B cell (primary cell): ENCODE measurements at regions not wholly inside any gene's neighbourhood (a gene's known extent, or its start where the extent isn't known, plus 50 kb on each side); places are given as distances from the start of the nearest gene placed in this dataset.

Experiments used
- ATAC-seq: fragments of 200-7000 bp; cut with Tn5 transposase; one replicate; pipeline ENCODE4 v1.10.0; 2021; ENCODE audit warnings: low read depth, mild to moderate bottlenecking, moderate number of reproducible peaks, moderate library complexity
- CTCF ChIA-PET: fragments of 350-600 bp; sonication (Branson Sonifier 250); formaldehyde crosslinking; loops from one replicate; lab custom pipeline; 2021; ENCODE audit warnings: antibody characterized with exemption, inconsistent platforms; lab: Charles Lee
- POLR2A ChIA-PET: fragments of 350-600 bp; sonication (Branson Sonifier 250); formaldehyde crosslinking; loops from one replicate; lab custom pipeline; 2021; ENCODE audit warnings: antibody characterized with exemption; lab: Charles Lee
- DNase-seq: peaks from one replicate; pipeline ENCODE4 v3.0.0; 2013
- H2AFZ ChIP-seq: 2 replicates; pipeline ENCODE4 v1.6.1; 2012; ENCODE audit warnings: mild to moderate bottlenecking, low read depth, low read length; ENCODE audit not compliant: insufficient read depth, poor library complexity, severe bottlenecking
- H3K27ac ChIP-seq, 2 donors: 1 replicate in 1 of 2; 2 replicates in 1 of 2; pipeline ENCODE4 v1.5.1; 2012 to 2013; ENCODE audit warnings: low read length in 2 of 2, mild to moderate bottlenecking in 2 of 2, moderate library complexity in 1 of 2
- H3K27me3 ChIP-seq, 4 experiments: fragments of 200-600 bp in 1 of 4; sonication (generic) in 1 of 4; replicated peaks in 1 of 4; 1 replicate in 2 of 4; 2 replicates in 2 of 4; pipeline versions ENCODE4 v1.6.1 to v1.7.0; 2013 to 2016; ENCODE audit warnings: low read length in 3 of 4, mild to moderate bottlenecking in 2 of 4, mixed read lengths in 1 of 4, moderate library complexity in 1 of 4; ENCODE audit not compliant: insufficient read depth in 4 of 4, control insufficient read depth in 3 of 4; ENCODE audit errors: control extremely low read depth in 1 of 4
- H3K36me3 ChIP-seq, 2 experiments: replicated peaks in 1 of 2; 1 replicate in 1 of 2; 2 replicates in 1 of 2; pipeline versions ENCODE4 v1.6.1 to v1.7.1; 2013; ENCODE audit warnings: low read length in 1 of 2; ENCODE audit not compliant: insufficient read depth in 2 of 2, control insufficient read depth in 1 of 2; ENCODE audit errors: control extremely low read depth in 1 of 2, extremely low read depth in 1 of 2
- H3K4me1 ChIP-seq, 2 donors: fragments of 200-600 bp in 1 of 2; sonication (generic) in 1 of 2; 1 replicate in 1 of 2; 2 replicates in 1 of 2; pipeline versions ENCODE4 v1.5.1 to v1.6.1; 2013 to 2017; ENCODE audit warnings: low read length in 2 of 2; ENCODE audit not compliant: control insufficient read depth in 2 of 2, insufficient read depth in 2 of 2
- H3K4me2 ChIP-seq: replicated peaks from 2 replicates; pipeline ENCODE3; 2012; ENCODE audit warnings: mild to moderate bottlenecking, low read depth, low read length; ENCODE audit not compliant: poor library complexity, severe bottlenecking
- H3K4me3 ChIP-seq, 5 experiments: fragments of 200-600 bp in 1 of 5; sonication (generic) in 1 of 5; 1 replicate in 3 of 5; 2 replicates in 2 of 5; pipeline versions ENCODE4 v1.5.1 to v1.7.0; 2011 to 2016; ENCODE audit warnings: low read length in 4 of 5, mild to moderate bottlenecking in 4 of 5, low read depth in 2 of 5, control low read depth in 1 of 5, moderate library complexity in 1 of 5; ENCODE audit not compliant: insufficient read depth in 1 of 5; ENCODE audit errors: control extremely low read depth in 1 of 5, extremely low read depth in 1 of 5
- H3K79me2 ChIP-seq: fragments of 200-600 bp; sonication (generic); one replicate; pipeline ENCODE4 v1.6.0; 2016; ENCODE audit warnings: low read length; ENCODE audit not compliant: control insufficient read depth, insufficient read depth
- H3K9ac ChIP-seq: fragments of 200-600 bp; sonication (generic); 2 replicates; pipeline ENCODE4 v1.6.1; 2017; ENCODE audit warnings: mild to moderate bottlenecking, low read length, moderate library complexity
- H3K9me3 ChIP-seq, 3 donors: one replicate each; pipeline versions ENCODE4 v1.6.1 to v1.7.1; 2013; ENCODE audit warnings: low read length in 2 of 3; ENCODE audit not compliant: control insufficient read depth in 2 of 3, insufficient read depth in 1 of 3; ENCODE audit errors: control extremely low read depth in 1 of 3
- H4K20me1 ChIP-seq: 2 replicates; pipeline ENCODE4 v1.6.0; 2012; ENCODE audit warnings: mild to moderate bottlenecking, low read length; ENCODE audit not compliant: insufficient read depth, control insufficient read depth, poor library complexity, severe bottlenecking
- H3K27ac Mint-ChIP-seq: one replicate; pipeline ENCODE4 v1.8.0; 2021; ENCODE audit warnings: mixed read lengths
- H3K27me3 Mint-ChIP-seq: one replicate; pipeline ENCODE4 v1.8.0; 2021; ENCODE audit warnings: mixed read lengths
- H3K4me1 Mint-ChIP-seq: one replicate; pipeline ENCODE4 v1.8.0; 2021; ENCODE audit warnings: mixed read lengths
- H3K4me3 Mint-ChIP-seq: one replicate; pipeline ENCODE4 v1.8.0; 2021; ENCODE audit warnings: mixed read lengths
- H3K9me3 Mint-ChIP-seq: one replicate; pipeline ENCODE4 v1.8.0; 2022; ENCODE audit warnings: mixed read lengths; ENCODE audit not compliant: insufficient read depth
- EZH2 ChIP-seq: IDR thresholded peaks from 2 replicates; pipeline ENCODE4 v1.6.1; 2012; ENCODE audit warnings: borderline replicate concordance, low read depth, mild to moderate bottlenecking, moderate library complexity, low read length; ENCODE audit not compliant: insufficient read depth, poor library complexity, severe bottlenecking
- WGBS: methylation state at CpG from one replicate; pipeline ENCODE4 v1.1.5; 2013; ENCODE audit warnings: missing lambda C conversion rate; ENCODE audit not compliant: insufficient coverage; 5-methylcytosine and 5-hydroxymethylcytosine counted together
- intact Hi-C: fragments of 100-400 bp; cut with micrococcal nuclease; formaldehyde crosslinking; loops from one replicate; pipeline ENCODE4 v1.10.0; 2022
- TF ChIP-seq, protein P1 (sequence below): fragments of 200-600 bp; IDR thresholded peaks from one replicate; pipeline ENCODE4 v1.8.0; 2022; ENCODE audit warnings: antibody characterized with exemption, mild to moderate bottlenecking

GRCh38 chr1:79264285-79264684 lies 257.8 kb upstream of the ADGRL4 start:
- intact Hi-C loops = no loop called here
- Histone ChIP-seq H3K9me3 (no peaks in the 10 kb centered on the region), H4K20me1 (no peaks in the 10 kb centered on the region), H3K36me3 (no peaks in the 10 kb centered on the region), H3K27ac (no peak overlapping the region), H3K4me2 (no peak overlapping the region), H3K4me3 (no peak overlapping the region), H2AFZ (no peak overlapping the region), H3K27me3 (no peaks in the 10 kb centered on the region), H3K4me1 (no peaks in the 10 kb centered on the region), H3K79me2 (no peaks in the 10 kb centered on the region), H3K9ac (no peak overlapping the region)
- DNase-seq (no peak), ATAC-seq (no peak)
- Mint-ChIP-seq H3K4me3 (no peak overlapping the region), H3K9me3 (no peaks in the 10 kb centered on the region), H3K27me3 (no peaks in the 10 kb centered on the region), H3K4me1 (no peaks in the 10 kb centered on the region), H3K27ac (no peak overlapping the region)
- ChIA-PET POLR2A (no interaction called here), CTCF (no interaction called here)
- TF ChIP-seq, protein P1, sequence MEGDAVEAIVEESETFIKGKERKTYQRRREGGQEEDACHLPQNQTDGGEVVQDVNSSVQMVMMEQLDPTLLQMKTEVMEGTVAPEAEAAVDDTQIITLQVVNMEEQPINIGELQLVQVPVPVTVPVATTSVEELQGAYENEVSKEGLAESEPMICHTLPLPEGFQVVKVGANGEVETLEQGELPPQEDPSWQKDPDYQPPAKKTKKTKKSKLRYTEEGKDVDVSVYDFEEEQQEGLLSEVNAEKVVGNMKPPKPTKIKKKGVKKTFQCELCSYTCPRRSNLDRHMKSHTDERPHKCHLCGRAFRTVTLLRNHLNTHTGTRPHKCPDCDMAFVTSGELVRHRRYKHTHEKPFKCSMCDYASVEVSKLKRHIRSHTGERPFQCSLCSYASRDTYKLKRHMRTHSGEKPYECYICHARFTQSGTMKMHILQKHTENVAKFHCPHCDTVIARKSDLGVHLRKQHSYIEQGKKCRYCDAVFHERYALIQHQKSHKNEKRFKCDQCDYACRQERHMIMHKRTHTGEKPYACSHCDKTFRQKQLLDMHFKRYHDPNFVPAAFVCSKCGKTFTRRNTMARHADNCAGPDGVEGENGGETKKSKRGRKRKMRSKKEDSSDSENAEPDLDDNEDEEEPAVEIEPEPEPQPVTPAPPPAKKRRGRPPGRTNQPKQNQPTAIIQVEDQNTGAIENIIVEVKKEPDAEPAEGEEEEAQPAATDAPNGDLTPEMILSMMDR = no peak
- no peak for TF ChIP-seq EZH2
- WGBS = no CpG with 5 or more reads among the region's 1 CpG

DNA sequence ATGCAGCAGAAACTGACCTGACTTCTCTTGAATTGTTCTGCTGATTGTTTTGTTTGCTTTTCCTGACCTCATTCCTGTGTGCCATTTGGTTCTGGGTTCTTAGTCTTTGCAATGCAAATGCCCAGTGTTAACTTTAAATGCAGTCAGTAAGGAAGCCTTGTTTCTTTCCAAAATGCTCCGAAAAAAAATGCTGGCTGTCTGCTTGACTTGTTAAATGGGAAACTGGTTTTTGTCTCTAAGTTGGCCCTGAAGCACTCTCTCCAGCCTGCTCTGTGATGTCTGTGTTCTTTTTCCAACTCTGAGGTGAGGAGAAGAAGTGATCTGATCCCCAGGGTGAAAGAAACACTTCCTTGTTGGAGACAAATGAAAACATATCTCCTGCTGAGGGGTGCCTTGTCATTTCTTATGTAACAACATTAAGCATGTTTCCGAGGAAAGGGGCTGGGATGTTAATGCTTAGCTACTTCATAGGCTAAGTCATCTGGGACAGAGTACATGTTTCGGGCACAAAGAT lies 256.3 kb upstream of the ADGRL4 start:
- Histone ChIP-seq H4K20me1 (no peaks in the 10 kb centered on the region), H3K4me2 (no peak overlapping the region), H3K27me3 (no peaks in the 10 kb centered on the region), H3K9ac (no peak overlapping the region), H3K9me3 (no peaks in the 10 kb centered on the region), H3K4me1 (no peaks in the 10 kb centered on the region), H3K4me3 (no peak overlapping the region), H2AFZ (no peak overlapping the region), H3K36me3 (no peaks in the 10 kb centered on the region), H3K79me2 (no peaks in the 10 kb centered on the region), H3K27ac (no peak overlapping the region)
- CTCF ChIA-PET = no interaction called here
- Mint-ChIP-seq H3K4me3 (no peak overlapping the region), H3K27me3 (no peaks in the 10 kb centered on the region), H3K4me1 (no peaks in the 10 kb centered on the region), H3K27ac (no peak overlapping the region), H3K9me3 (no peaks in the 10 kb centered on the region)
- WGBS = 100% methylated on average over 1 of the region's 3 CpGs
- ATAC-seq (no peak), DNase-seq (no peak)
- POLR2A ChIA-PET = no interaction called here
- intact Hi-C loops = no loop called here
- TF ChIP-seq, protein P1 = no peak
- TF ChIP-seq EZH2 = no peak
